Mesendoderm (in vitro differentiated cells): ENCODE measurements at regions not wholly inside any gene's neighbourhood (a gene's known extent, or its start where the extent isn't known, plus 50 kb on each side); places are given as distances from the start of the nearest gene placed in this dataset.

Source experiments
- DNase-seq: peaks from one replicate; pipeline ENCODE4 v3.0.0; 2013
- H2AK5ac ChIP-seq: 2 replicates; pipeline ENCODE4 v1.6.1; 2013; ENCODE audit warnings: low read length, inconsistent platforms
- H2BK120ac ChIP-seq: 2 replicates; pipeline ENCODE4 v1.6.1; 2013; ENCODE audit warnings: low read depth, mild to moderate bottlenecking, low read length, moderate library complexity, mixed read lengths
- H2BK15ac ChIP-seq: replicated peaks from 2 replicates; pipeline ENCODE4 v1.6.1; 2013; ENCODE audit warnings: low read depth, mild to moderate bottlenecking, moderate library complexity
- H2BK5ac ChIP-seq: 2 replicates; pipeline ENCODE4 v1.6.1; 2013; ENCODE audit warnings: low read length, inconsistent platforms
- H3K18ac ChIP-seq: 2 replicates; pipeline ENCODE4 v1.6.1; 2013; ENCODE audit warnings: mild to moderate bottlenecking, low read length, mixed read lengths
- H3K23ac ChIP-seq: one replicate; pipeline ENCODE4 v1.6.1; 2013; ENCODE audit warnings: low read length
- H3K27ac ChIP-seq: 2 replicates; pipeline ENCODE4 v1.5.1; 2013; ENCODE audit warnings: low read depth, mild to moderate bottlenecking, inconsistent platforms, low read length, moderate library complexity
- H3K27me3 ChIP-seq: 2 replicates; pipeline ENCODE4 v1.6.1; 2013; ENCODE audit warnings: low read length, control low read depth, mild to moderate bottlenecking, inconsistent platforms; ENCODE audit not compliant: insufficient read depth, poor library complexity
- H3K36me3 ChIP-seq: 2 replicates; pipeline ENCODE4 v1.6.1; 2013; ENCODE audit warnings: low read length, inconsistent platforms; ENCODE audit not compliant: control insufficient read depth, insufficient read depth
- H3K4ac ChIP-seq: one replicate; pipeline ENCODE4 v1.6.1; 2013; ENCODE audit warnings: low read depth, mild to moderate bottlenecking, low read length, moderate library complexity
- H3K4me1 ChIP-seq: 2 replicates; pipeline ENCODE4 v1.6.1; 2013; ENCODE audit warnings: low read depth, low read length, inconsistent platforms; ENCODE audit not compliant: control insufficient read depth
- H3K4me2 ChIP-seq: 2 replicates; pipeline ENCODE4 v1.6.1; 2013; ENCODE audit warnings: low read length
- H3K4me3 ChIP-seq: 2 replicates; pipeline ENCODE4 v1.5.1; 2013; ENCODE audit warnings: mild to moderate bottlenecking, low read length
- H3K56ac ChIP-seq: one replicate; pipeline ENCODE4 v1.6.1; 2013; ENCODE audit warnings: low read length
- H3K79me1 ChIP-seq: 2 replicates; pipeline ENCODE4 v1.6.1; 2013; ENCODE audit warnings: low read length, inconsistent platforms
- H3K79me2 ChIP-seq: 2 replicates; pipeline ENCODE4 v1.6.1; 2013; ENCODE audit warnings: mild to moderate bottlenecking, low read length; ENCODE audit not compliant: control insufficient read depth, insufficient read depth
- H3K9ac ChIP-seq: 2 replicates; pipeline ENCODE4 v1.6.1; 2013; ENCODE audit warnings: low read length, inconsistent platforms
- H4K5ac ChIP-seq: one replicate; pipeline ENCODE4 v1.6.1; 2013; ENCODE audit warnings: low read length
- H4K8ac ChIP-seq: one replicate; pipeline ENCODE4 v1.6.1; 2013; ENCODE audit warnings: low read depth, mild to moderate bottlenecking, control low read depth, low read length, moderate library complexity
- WGBS: extraction: QIAGEN DNeasy Blood & Tissue Kit; methylation state at CpG from one replicate; pipeline ENCODE4 v1.1.7; 2013; ENCODE audit warnings: low lambda C conversion rate, missing lambda C conversion rate; ENCODE audit not compliant: insufficient coverage; ENCODE audit errors: extremely low coverage; 5-methylcytosine and 5-hydroxymethylcytosine counted together

- H3K4me1 ChIP-seq: no peaks in the 10 kb centered on the region
- H3K4ac ChIP-seq: no peak overlapping the region
- H3K79me2 ChIP-seq: no peaks in the 10 kb centered on the region
- no peak overlapping the region for H3K23ac ChIP-seq
- no peak overlapping the region for H3K18ac ChIP-seq
- no peak overlapping the region for H3K56ac ChIP-seq
- peak; percentile 1 for DNase-seq
- no peak overlapping the region for H3K4me2 ChIP-seq
- no peak overlapping the region for H3K4me3 ChIP-seq
- H4K5ac ChIP-seq: no peak overlapping the region
- no peak overlapping the region for H3K9ac ChIP-seq
- H3K36me3 ChIP-seq: no peaks in the 10 kb centered on the region
- WGBS: no CpG with 5 or more reads among the region's 3 CpGs
- no peak overlapping the region for H2BK120ac ChIP-seq
- no peak overlapping the region for H2BK15ac ChIP-seq
- H2AK5ac ChIP-seq: no peak overlapping the region
- H3K27ac ChIP-seq: no peak overlapping the region
- H3K27me3 ChIP-seq: no peaks in the 10 kb centered on the region
- no peak overlapping the region for H4K8ac ChIP-seq
- no peak overlapping the region for H2BK5ac ChIP-seq
- H3K79me1 ChIP-seq: no peaks in the 10 kb centered on the region
These were observed 484.4 kb upstream of the NR3C2 start for GRCh38 chr4:148926276-148927260.

GRCh38 chr4:148923881-148924280 is 481.7 kb upstream of the NR3C2 start:
- DNase-seq: no peak
- no peaks in the 10 kb centered on the region for H3K36me3 ChIP-seq
- H3K4me2 ChIP-seq: no peak overlapping the region
- no peak overlapping the region for H4K5ac ChIP-seq
- no peak overlapping the region for H2BK15ac ChIP-seq
- no peak overlapping the region for H3K4ac ChIP-seq
- no peak overlapping the region for H2BK120ac ChIP-seq
- H2BK5ac ChIP-seq: no peak overlapping the region
- H4K8ac ChIP-seq: no peak overlapping the region
- H3K18ac ChIP-seq: no peak overlapping the region
- H3K79me1 ChIP-seq: no peaks in the 10 kb centered on the region
- no peak overlapping the region for H2AK5ac ChIP-seq
- H3K56ac ChIP-seq: no peak overlapping the region
- H3K4me3 ChIP-seq: no peak overlapping the region
- no peaks in the 10 kb centered on the region for H3K4me1 ChIP-seq
- no peak overlapping the region for H3K27ac ChIP-seq
- H3K27me3 ChIP-seq: no peaks in the 10 kb centered on the region
- H3K9ac ChIP-seq: no peak overlapping the region
- H3K23ac ChIP-seq: no peak overlapping the region
- no peaks in the 10 kb centered on the region for H3K79me2 ChIP-seq

GRCh38 chr4:148922497-148922896 is 480.3 kb upstream of the NR3C2 start:
- Histone ChIP-seq H4K5ac (no peak overlapping the region), H2AK5ac (no peak overlapping the region), H3K56ac (no peak overlapping the region), H4K8ac (no peak overlapping the region), H2BK120ac (no peak overlapping the region), H3K27ac (no peak overlapping the region), H3K36me3 (no peaks in the 10 kb centered on the region), H2BK15ac (no peak overlapping the region), H3K4ac (no peak overlapping the region), H3K4me1 (no peaks in the 10 kb centered on the region), H3K79me1 (no peaks in the 10 kb centered on the region), H2BK5ac (no peak overlapping the region), H3K23ac (no peak overlapping the region), H3K18ac (no peak overlapping the region), H3K27me3 (no peaks in the 10 kb centered on the region), H3K9ac (no peak overlapping the region), H3K4me2 (no peak overlapping the region), H3K79me2 (no peaks in the 10 kb centered on the region), H3K4me3 (no peak overlapping the region)
- no CpG with 5 or more reads among the region's 1 CpG for WGBS
- no peak for DNase-seq

GRCh38 chr4:148914734-148915133 is 472.5 kb upstream of the NR3C2 start:
- no CpG with 5 or more reads among the region's 2 CpGs for WGBS
- Histone ChIP-seq H3K27me3 (no peaks in the 10 kb centered on the region), H2AK5ac (no peak overlapping the region), H3K4me2 (no peak overlapping the region), H3K4ac (no peak overlapping the region), H3K56ac (no peak overlapping the region), H2BK15ac (no peak overlapping the region), H2BK5ac (no peak overlapping the region), H4K5ac (no peak overlapping the region), H4K8ac (no peak overlapping the region), H3K4me1 (no peaks in the 10 kb centered on the region), H3K36me3 (no peaks in the 10 kb centered on the region), H3K18ac (no peak overlapping the region), H2BK120ac (no peak overlapping the region), H3K9ac (no peak overlapping the region), H3K27ac (no peak overlapping the region), H3K79me1 (no peaks in the 10 kb centered on the region), H3K23ac (no peak overlapping the region), H3K4me3 (no peak overlapping the region), H3K79me2 (no peaks in the 10 kb centered on the region)
- no peak for DNase-seq

- Histone ChIP-seq H2BK120ac (no peak overlapping the region), H3K79me2 (no peaks in the 10 kb centered on the region), H3K4me1 (no peaks in the 10 kb centered on the region), H3K23ac (no peak overlapping the region), H3K4me2 (no peak overlapping the region), H2AK5ac (no peak overlapping the region), H3K4ac (no peak overlapping the region), H3K56ac (no peak overlapping the region), H2BK5ac (no peak overlapping the region), H3K27ac (no peak overlapping the region), H3K9ac (no peak overlapping the region), H4K5ac (no peak overlapping the region), H3K4me3 (no peak overlapping the region), H4K8ac (no peak overlapping the region), H3K36me3 (no peaks in the 10 kb centered on the region), H3K27me3 (no peaks in the 10 kb centered on the region), H3K18ac (no peak overlapping the region), H3K79me1 (no peaks in the 10 kb centered on the region), H2BK15ac (no peak overlapping the region)
- DNase-seq: no peak
- WGBS: no CpG with 5 or more reads among the region's 10 CpGs
These were observed 472.1 kb upstream of the NR3C2 start for GRCh38 chr4:148914301-148914700.

GRCh38 chr4:148903388-148903787 is 461.2 kb upstream of the NR3C2 start:
- Histone ChIP-seq H3K27ac (no peak overlapping the region), H3K79me1 (no peaks in the 10 kb centered on the region), H2BK5ac (no peak overlapping the region), H3K23ac (no peak overlapping the region), H2BK15ac (no peak overlapping the region), H3K9ac (no peak overlapping the region), H3K18ac (no peak overlapping the region), H3K4me3 (no peak overlapping the region), H2AK5ac (no peak overlapping the region), H2BK120ac (no peak overlapping the region), H4K5ac (no peak overlapping the region), H4K8ac (no peak overlapping the region), H3K27me3 (no peaks in the 10 kb centered on the region), H3K56ac (no peak overlapping the region), H3K79me2 (no peaks in the 10 kb centered on the region), H3K4me1 (peaks cover 6% of the 10 kb centered on the region), H3K4me2 (no peak overlapping the region), H3K4ac (no peak overlapping the region), H3K36me3 (no peaks in the 10 kb centered on the region)
- DNase-seq: no peak
